Activated B cell treated with CpG ODN at 0.5 μM for 24 hours (primary cell): ENCODE measurements at regions not wholly inside any gene's neighbourhood (a gene's known extent, or its start where the extent isn't known, plus 50 kb on each side); places are given as distances from the start of the nearest gene placed in this dataset.
"Not testable (repeated sequence)": the region's sequence is repeated elsewhere in the genome, so short reads cannot be mapped to it uniquely, and the experiment has no call there.

ENCODE experiments used
- ATAC-seq: fragments of 200-7000 bp; cut with Tn5 transposase; one replicate; pipeline ENCODE4 v1.10.0; 2021; ENCODE audit warnings: low read depth, mild to moderate bottlenecking, moderate library complexity
- CTCF ChIA-PET: fragments of 350-600 bp; sonication (Branson Sonifier 250); formaldehyde crosslinking; loops from one replicate; lab custom pipeline; 2021; ENCODE audit warnings: antibody characterized with exemption; lab: Charles Lee
- POLR2A ChIA-PET: fragments of 350-600 bp; sonication (Branson Sonifier 250); formaldehyde crosslinking; loops from one replicate; lab custom pipeline; 2021; ENCODE audit warnings: antibody characterized with exemption; lab: Charles Lee
- DNase-seq: peaks from one replicate; pipeline ENCODE4 v3.0.0; 2022
- H3K27ac Mint-ChIP-seq: one replicate; pipeline ENCODE4 v1.8.0; 2020; ENCODE audit warnings: mixed read lengths
- H3K27me3 Mint-ChIP-seq: one replicate; pipeline ENCODE4 v1.8.0; 2021; ENCODE audit warnings: mixed read lengths
- H3K36me3 Mint-ChIP-seq: one replicate; pipeline ENCODE4 v1.8.0; 2021; ENCODE audit warnings: low read depth, mixed read lengths
- H3K4me1 Mint-ChIP-seq: one replicate; pipeline ENCODE4 v1.8.0; 2021; ENCODE audit warnings: mixed read lengths
- H3K4me3 Mint-ChIP-seq: one replicate; pipeline ENCODE4 v1.8.0; 2020; ENCODE audit warnings: mild to moderate bottlenecking, mixed read lengths
- H3K9me3 Mint-ChIP-seq: one replicate; pipeline ENCODE4 v1.8.0; 2020; ENCODE audit warnings: mixed read lengths
- CTCF ChIP-seq: fragments of 200-600 bp; IDR thresholded peaks from one replicate; pipeline ENCODE4 v1.8.0; 2022; ENCODE audit warnings: antibody characterized with exemption, mild to moderate bottlenecking
- intact Hi-C: fragments of 100-400 bp; cut with micrococcal nuclease; formaldehyde crosslinking; loops from one replicate; pipeline ENCODE4 v1.15.1; 2024

- H3K4me1 Mint-ChIP-seq: no peaks in the 10 kb centered on the region
- no peak for DNase-seq
- no peak for TF ChIP-seq CTCF
- ChIA-PET POLR2A (no interaction called here), CTCF (no interaction called here)
- no peaks in the 10 kb centered on the region for H3K36me3 Mint-ChIP-seq
- ATAC-seq: no peak
- intact Hi-C loops: no loop called here
- no peak overlapping the region for H3K27ac Mint-ChIP-seq
- H3K4me3 Mint-ChIP-seq: no peak overlapping the region
- no peaks in the 10 kb centered on the region for H3K27me3 Mint-ChIP-seq
- no peaks in the 10 kb centered on the region for H3K9me3 Mint-ChIP-seq
Measured at GRCh38 chr6:86782328-86782727, 155.0 kb upstream of the HTR1E start.

GRCh38 chr6:86780923-86781322 lies 156.4 kb upstream of the HTR1E start:
- no peak overlapping the region for H3K4me3 Mint-ChIP-seq
- ChIA-PET CTCF (no interaction called here), POLR2A (no interaction called here)
- intact Hi-C loops: no loop called here
- H3K36me3 Mint-ChIP-seq: no peaks in the 10 kb centered on the region
- DNase-seq (no peak), ATAC-seq (no peak)
- H3K9me3 Mint-ChIP-seq: no peaks in the 10 kb centered on the region
- H3K4me1 Mint-ChIP-seq: no peaks in the 10 kb centered on the region
- H3K27me3 Mint-ChIP-seq: no peaks in the 10 kb centered on the region
- TF ChIP-seq CTCF: no peak
- H3K27ac Mint-ChIP-seq: no peak overlapping the region

- Mint-ChIP-seq H3K36me3 (no peaks in the 10 kb centered on the region), H3K4me1 (no peaks in the 10 kb centered on the region), H3K4me3 (no peak overlapping the region), H3K27me3 (no peaks in the 10 kb centered on the region), H3K27ac (no peak overlapping the region), H3K9me3 (no peaks in the 10 kb centered on the region)
- no peak for TF ChIP-seq CTCF
- intact Hi-C loops: no loop called here
- CTCF ChIA-PET: no interaction called here
- ATAC-seq (no peak), DNase-seq (no peak)
- POLR2A ChIA-PET: no interaction called here
Measured at GRCh38 chr6:86775893-86776292, 161.4 kb upstream of the HTR1E start.

GRCh38 chr6:86765211-86765610 lies 172.1 kb upstream of the HTR1E start:
- ChIA-PET CTCF (no interaction called here), POLR2A (no interaction called here)
- ATAC-seq: no peak
- no peak for TF ChIP-seq CTCF
- no peak overlapping the region for H3K4me3 Mint-ChIP-seq
- no peak overlapping the region for H3K27ac Mint-ChIP-seq
- no peaks in the 10 kb centered on the region for H3K27me3 Mint-ChIP-seq
- H3K36me3 Mint-ChIP-seq: no peaks in the 10 kb centered on the region
- H3K9me3 Mint-ChIP-seq: peaks cover 6% of the 10 kb centered on the region
- no peak for DNase-seq
- no peaks in the 10 kb centered on the region for H3K4me1 Mint-ChIP-seq
- intact Hi-C loops: no loop called here

- H3K4me1 Mint-ChIP-seq, DNase-seq, ATAC-seq, CTCF ChIA-PET, POLR2A ChIA-PET, intact Hi-C loops, H3K27me3 Mint-ChIP-seq, H3K4me3 Mint-ChIP-seq, H3K9me3 Mint-ChIP-seq, H3K36me3 Mint-ChIP-seq, H3K27ac Mint-ChIP-seq: not testable (repeated sequence)
Measured at GRCh38 chr6:86759953-86760352, 177.4 kb upstream of the HTR1E start.

- no peak overlapping the region for H3K27ac Mint-ChIP-seq
- ChIA-PET POLR2A (no interaction called here), CTCF (no interaction called here)
- TF ChIP-seq CTCF: no peak
- intact Hi-C loops: no loop called here
- no peaks in the 10 kb centered on the region for H3K27me3 Mint-ChIP-seq
- ATAC-seq (no peak), DNase-seq (no peak)
- H3K4me1 Mint-ChIP-seq: no peaks in the 10 kb centered on the region
- H3K36me3 Mint-ChIP-seq: no peaks in the 10 kb centered on the region
- peaks cover 5% of the 10 kb centered on the region for H3K9me3 Mint-ChIP-seq
- no peak overlapping the region for H3K4me3 Mint-ChIP-seq
Measured at GRCh38 chr6:86756640-86757229, 180.6 kb upstream of the HTR1E start.
